OCI-LY3 (cell line): ENCODE measurements at regions not wholly inside any gene's neighbourhood (a gene's known extent, or its start where the extent isn't known, plus 50 kb on each side); places are given as distances from the start of the nearest gene placed in this dataset.

Experiments used
- H2AFZ ChIP-seq: fragments of 200-600, 300-600 bp; shearing (Covaris generic); 2 replicates; pipeline ENCODE4 v1.6.0; 2014; ENCODE audit warnings: antibody characterized with exemption, low read depth, low read length
- H3K27ac ChIP-seq: fragments of 200-600, 300-600 bp; sonication (generic); 2 replicates; pipeline ENCODE4 v1.5.1; 2014; ENCODE audit warnings: mild to moderate bottlenecking, low read length, moderate library complexity, mixed read lengths
- H3K27me3 ChIP-seq: fragments of 200-600, 300-600 bp; sonication (generic); 2 replicates; pipeline ENCODE4 v1.6.1; 2014; ENCODE audit warnings: low read depth, low read length, mixed read lengths
- H3K36me3 ChIP-seq: fragments of 200-600, 300-600 bp; sonication (generic); replicated peaks from 2 replicates; pipeline ENCODE3; 2014; ENCODE audit warnings: low read depth, low read length, mixed read lengths
- H3K4me1 ChIP-seq: fragments of 300-600, 200-600 bp; sonication (generic); 2 replicates; pipeline ENCODE4 v1.6.1; 2014; ENCODE audit warnings: low read length, mixed read lengths
- H3K4me2 ChIP-seq: fragments of 200-600, 300-600 bp; sonication (generic); 2 replicates; pipeline ENCODE4 v1.6.1; 2014; ENCODE audit warnings: low read length, mixed read lengths
- H3K4me3 ChIP-seq: fragments of 300-600, 200-600 bp; sonication (generic); 2 replicates; pipeline ENCODE4 v1.5.1; 2014; ENCODE audit warnings: antibody characterized with exemption, mild to moderate bottlenecking, low read length, moderate library complexity
- H3K79me2 ChIP-seq: fragments of 300-600, 200-600 bp; shearing (Covaris generic); 2 replicates; pipeline ENCODE4 v1.6.1; 2014; ENCODE audit warnings: mild to moderate bottlenecking, low read length, mixed read lengths
- H3K9ac ChIP-seq: fragments of 300-600, 200-600 bp; shearing (Covaris generic); 2 replicates; pipeline ENCODE4 v1.6.0; 2014; ENCODE audit warnings: mild to moderate bottlenecking, low read length, moderate library complexity
- H3K9me3 ChIP-seq: fragments of 200-600, 300-600 bp; shearing (Covaris generic); 2 replicates; pipeline ENCODE4 v1.6.1; 2014; ENCODE audit warnings: low read length, mixed read lengths; ENCODE audit not compliant: insufficient read depth
- H4K20me1 ChIP-seq: fragments of 200-600, 300-600 bp; sonication (generic); 2 replicates; pipeline ENCODE4 v1.6.1; 2016; ENCODE audit warnings: low read length, mixed read lengths; ENCODE audit not compliant: insufficient read depth
- CTCF ChIP-seq: fragments of 200-600, 300-600 bp; sonication (generic); IDR thresholded peaks from 2 replicates; pipeline ENCODE4 v1.5.1; 2014; ENCODE audit warnings: antibody characterized with exemption, low read length, low read depth
- EZH2phosphoT487 ChIP-seq: fragments of 200-600 bp; shearing (Covaris generic); IDR thresholded peaks from 2 replicates; pipeline ENCODE4 v1.6.1; 2018; ENCODE audit warnings: antibody characterized with exemption, mixed run types, low read depth

GRCh38 chr5:161095953-161096352 lies 243.9 kb upstream of the ATP10B start:
- no peak for TF ChIP-seq EZH2phosphoT487
- no peak for TF ChIP-seq CTCF
- Histone ChIP-seq H3K4me3 (no peak overlapping the region), H3K36me3 (no peaks in the 10 kb centered on the region), H3K9ac (no peak overlapping the region), H2AFZ (no peak overlapping the region), H3K27ac (no peak overlapping the region), H3K27me3 (no peaks in the 10 kb centered on the region), H4K20me1 (no peaks in the 10 kb centered on the region), H3K4me2 (no peak overlapping the region), H3K79me2 (no peaks in the 10 kb centered on the region), H3K9me3 (no peaks in the 10 kb centered on the region), H3K4me1 (no peaks in the 10 kb centered on the region)

GRCh38 chr5:161094411-161094810 lies 242.4 kb upstream of the ATP10B start:
- TF ChIP-seq EZH2phosphoT487 (no peak), CTCF (no peak)
- Histone ChIP-seq H3K9me3 (no peaks in the 10 kb centered on the region), H3K4me1 (no peaks in the 10 kb centered on the region), H3K4me2 (no peak overlapping the region), H2AFZ (no peak overlapping the region), H4K20me1 (no peaks in the 10 kb centered on the region), H3K27ac (no peak overlapping the region), H3K36me3 (no peaks in the 10 kb centered on the region), H3K27me3 (no peaks in the 10 kb centered on the region), H3K4me3 (no peak overlapping the region), H3K79me2 (no peaks in the 10 kb centered on the region), H3K9ac (no peak overlapping the region)

- no peak overlapping the region for H3K9ac ChIP-seq
- no peaks in the 10 kb centered on the region for H3K4me1 ChIP-seq
- no peaks in the 10 kb centered on the region for H4K20me1 ChIP-seq
- H3K27me3 ChIP-seq: no peaks in the 10 kb centered on the region
- H3K79me2 ChIP-seq: no peaks in the 10 kb centered on the region
- H3K4me3 ChIP-seq: no peak overlapping the region
- H3K9me3 ChIP-seq: no peaks in the 10 kb centered on the region
- H3K4me2 ChIP-seq: no peak overlapping the region
- no peak overlapping the region for H3K27ac ChIP-seq
- no peaks in the 10 kb centered on the region for H3K36me3 ChIP-seq
- no peak for TF ChIP-seq EZH2phosphoT487
- no peak for TF ChIP-seq CTCF
- no peak overlapping the region for H2AFZ ChIP-seq
Measured at GRCh38 chr5:161093100-161093499, 241.1 kb upstream of the ATP10B start.

GRCh38 chr5:161089569-161089968 lies 237.6 kb upstream of the ATP10B start:
- no peak overlapping the region for H3K4me2 ChIP-seq
- H2AFZ ChIP-seq: no peak overlapping the region
- H3K36me3 ChIP-seq: no peaks in the 10 kb centered on the region
- TF ChIP-seq EZH2phosphoT487 (no peak), CTCF (no peak)
- no peaks in the 10 kb centered on the region for H3K27me3 ChIP-seq
- H3K27ac ChIP-seq: no peak overlapping the region
- no peaks in the 10 kb centered on the region for H4K20me1 ChIP-seq
- no peaks in the 10 kb centered on the region for H3K4me1 ChIP-seq
- no peak overlapping the region for H3K4me3 ChIP-seq
- no peak overlapping the region for H3K9ac ChIP-seq
- no peaks in the 10 kb centered on the region for H3K79me2 ChIP-seq
- no peaks in the 10 kb centered on the region for H3K9me3 ChIP-seq
